ENCODE measurements at regions not wholly inside any gene's neighbourhood (a gene's known extent, or its start where the extent isn't known, plus 50 kb on each side); places are given as distances from the start of the nearest gene placed in this dataset.

DNA sequence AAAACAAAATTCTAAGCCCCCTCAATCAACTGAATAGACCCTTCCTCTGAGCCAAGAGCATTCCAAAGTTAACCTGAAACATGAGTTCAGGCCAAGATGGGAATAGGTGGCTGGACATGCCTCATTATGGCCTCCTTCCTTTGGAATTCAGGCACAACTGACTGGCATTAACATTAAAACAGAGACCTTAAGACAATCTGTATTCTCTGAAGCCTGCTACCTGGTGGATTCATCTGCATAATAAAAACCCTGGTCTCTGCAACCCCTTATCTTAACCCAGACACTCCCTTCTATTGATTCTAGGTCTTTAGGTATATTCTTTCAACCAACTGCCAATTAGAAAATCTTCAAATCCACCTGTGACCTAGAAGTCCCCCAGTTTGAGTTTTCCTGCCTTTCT, 66.3 kb downstream of the JRKL start:
- DNase-seq (ENCODE audit: low spot score) = no peak
- no peaks in the 10 kb centered on the region for H3K4me1 ChIP-seq (ENCODE audit: control insufficient read depth in 4 of 4, insufficient read depth in 4 of 4, low read length in 3 of 4)
- H3K27ac ChIP-seq (ENCODE audit: low read depth in 1 of 2, low read length in 2 of 2) = no peak overlapping the region
- H3K4me3 ChIP-seq (ENCODE audit: low read depth in 1 of 3, low read length in 3 of 3) = no peak overlapping the region
- TF ChIP-seq EGR1 (IDR thresholded peaks at IDR 0.05; ENCODE audit: low read depth in 2 of 2) (no peak), RAD21 (IDR thresholded peaks at IDR 0.05) (no peak), SP1 (IDR thresholded peaks at IDR 0.05) (no peak), HNF4G (IDR thresholded peaks at IDR 0.05) (no peak), FOXA1 (IDR thresholded peaks at IDR 0.05) (no peak), FOXA2 (IDR thresholded peaks at IDR 0.05) (no peak), HNF4A (conservative IDR thresholded peaks at IDR 0.05) (no peak), GABPA (IDR thresholded peaks at IDR 0.05 in 1 of 2, conservative IDR thresholded peaks at IDR 0.05 in 1 of 2) (no peak), NR2F2 (IDR thresholded peaks at IDR 0.05) (no peak)
- TF ChIP-seq, protein P1, sequence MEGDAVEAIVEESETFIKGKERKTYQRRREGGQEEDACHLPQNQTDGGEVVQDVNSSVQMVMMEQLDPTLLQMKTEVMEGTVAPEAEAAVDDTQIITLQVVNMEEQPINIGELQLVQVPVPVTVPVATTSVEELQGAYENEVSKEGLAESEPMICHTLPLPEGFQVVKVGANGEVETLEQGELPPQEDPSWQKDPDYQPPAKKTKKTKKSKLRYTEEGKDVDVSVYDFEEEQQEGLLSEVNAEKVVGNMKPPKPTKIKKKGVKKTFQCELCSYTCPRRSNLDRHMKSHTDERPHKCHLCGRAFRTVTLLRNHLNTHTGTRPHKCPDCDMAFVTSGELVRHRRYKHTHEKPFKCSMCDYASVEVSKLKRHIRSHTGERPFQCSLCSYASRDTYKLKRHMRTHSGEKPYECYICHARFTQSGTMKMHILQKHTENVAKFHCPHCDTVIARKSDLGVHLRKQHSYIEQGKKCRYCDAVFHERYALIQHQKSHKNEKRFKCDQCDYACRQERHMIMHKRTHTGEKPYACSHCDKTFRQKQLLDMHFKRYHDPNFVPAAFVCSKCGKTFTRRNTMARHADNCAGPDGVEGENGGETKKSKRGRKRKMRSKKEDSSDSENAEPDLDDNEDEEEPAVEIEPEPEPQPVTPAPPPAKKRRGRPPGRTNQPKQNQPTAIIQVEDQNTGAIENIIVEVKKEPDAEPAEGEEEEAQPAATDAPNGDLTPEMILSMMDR (IDR thresholded peaks at IDR 0.05; ENCODE audit: low read depth, low read length, missing input control) = no peak
- TF ChIP-seq, protein P2, sequence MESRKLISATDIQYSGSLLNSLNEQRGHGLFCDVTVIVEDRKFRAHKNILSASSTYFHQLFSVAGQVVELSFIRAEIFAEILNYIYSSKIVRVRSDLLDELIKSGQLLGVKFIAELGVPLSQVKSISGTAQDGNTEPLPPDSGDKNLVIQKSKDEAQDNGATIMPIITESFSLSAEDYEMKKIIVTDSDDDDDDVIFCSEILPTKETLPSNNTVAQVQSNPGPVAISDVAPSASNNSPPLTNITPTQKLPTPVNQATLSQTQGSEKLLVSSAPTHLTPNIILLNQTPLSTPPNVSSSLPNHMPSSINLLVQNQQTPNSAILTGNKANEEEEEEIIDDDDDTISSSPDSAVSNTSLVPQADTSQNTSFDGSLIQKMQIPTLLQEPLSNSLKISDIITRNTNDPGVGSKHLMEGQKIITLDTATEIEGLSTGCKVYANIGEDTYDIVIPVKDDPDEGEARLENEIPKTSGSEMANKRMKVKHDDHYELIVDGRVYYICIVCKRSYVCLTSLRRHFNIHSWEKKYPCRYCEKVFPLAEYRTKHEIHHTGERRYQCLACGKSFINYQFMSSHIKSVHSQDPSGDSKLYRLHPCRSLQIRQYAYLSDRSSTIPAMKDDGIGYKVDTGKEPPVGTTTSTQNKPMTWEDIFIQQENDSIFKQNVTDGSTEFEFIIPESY (IDR thresholded peaks at IDR 0.05) = no peak
- TF ChIP-seq, protein P3, sequence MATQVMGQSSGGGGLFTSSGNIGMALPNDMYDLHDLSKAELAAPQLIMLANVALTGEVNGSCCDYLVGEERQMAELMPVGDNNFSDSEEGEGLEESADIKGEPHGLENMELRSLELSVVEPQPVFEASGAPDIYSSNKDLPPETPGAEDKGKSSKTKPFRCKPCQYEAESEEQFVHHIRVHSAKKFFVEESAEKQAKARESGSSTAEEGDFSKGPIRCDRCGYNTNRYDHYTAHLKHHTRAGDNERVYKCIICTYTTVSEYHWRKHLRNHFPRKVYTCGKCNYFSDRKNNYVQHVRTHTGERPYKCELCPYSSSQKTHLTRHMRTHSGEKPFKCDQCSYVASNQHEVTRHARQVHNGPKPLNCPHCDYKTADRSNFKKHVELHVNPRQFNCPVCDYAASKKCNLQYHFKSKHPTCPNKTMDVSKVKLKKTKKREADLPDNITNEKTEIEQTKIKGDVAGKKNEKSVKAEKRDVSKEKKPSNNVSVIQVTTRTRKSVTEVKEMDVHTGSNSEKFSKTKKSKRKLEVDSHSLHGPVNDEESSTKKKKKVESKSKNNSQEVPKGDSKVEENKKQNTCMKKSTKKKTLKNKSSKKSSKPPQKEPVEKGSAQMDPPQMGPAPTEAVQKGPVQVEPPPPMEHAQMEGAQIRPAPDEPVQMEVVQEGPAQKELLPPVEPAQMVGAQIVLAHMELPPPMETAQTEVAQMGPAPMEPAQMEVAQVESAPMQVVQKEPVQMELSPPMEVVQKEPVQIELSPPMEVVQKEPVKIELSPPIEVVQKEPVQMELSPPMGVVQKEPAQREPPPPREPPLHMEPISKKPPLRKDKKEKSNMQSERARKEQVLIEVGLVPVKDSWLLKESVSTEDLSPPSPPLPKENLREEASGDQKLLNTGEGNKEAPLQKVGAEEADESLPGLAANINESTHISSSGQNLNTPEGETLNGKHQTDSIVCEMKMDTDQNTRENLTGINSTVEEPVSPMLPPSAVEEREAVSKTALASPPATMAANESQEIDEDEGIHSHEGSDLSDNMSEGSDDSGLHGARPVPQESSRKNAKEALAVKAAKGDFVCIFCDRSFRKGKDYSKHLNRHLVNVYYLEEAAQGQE (IDR thresholded peaks at IDR 0.05) = no peak
- H3K27me3 ChIP-seq (ENCODE audit: control insufficient read depth in 4 of 4, insufficient read depth in 4 of 4, low read length in 3 of 4) = no peaks in the 10 kb centered on the region
- no peaks in the 10 kb centered on the region for H3K9me3 ChIP-seq (ENCODE audit: control insufficient read depth in 4 of 4, low read length in 3 of 4)
- H3K9ac ChIP-seq (ENCODE audit: low read depth in 1 of 2, low read length in 2 of 2) = no peak overlapping the region
- no peaks in the 10 kb centered on the region for H3K36me3 ChIP-seq (ENCODE audit: control insufficient read depth in 4 of 4, insufficient read depth in 3 of 4, low read depth in 1 of 4, low read length in 3 of 4)

DNA sequence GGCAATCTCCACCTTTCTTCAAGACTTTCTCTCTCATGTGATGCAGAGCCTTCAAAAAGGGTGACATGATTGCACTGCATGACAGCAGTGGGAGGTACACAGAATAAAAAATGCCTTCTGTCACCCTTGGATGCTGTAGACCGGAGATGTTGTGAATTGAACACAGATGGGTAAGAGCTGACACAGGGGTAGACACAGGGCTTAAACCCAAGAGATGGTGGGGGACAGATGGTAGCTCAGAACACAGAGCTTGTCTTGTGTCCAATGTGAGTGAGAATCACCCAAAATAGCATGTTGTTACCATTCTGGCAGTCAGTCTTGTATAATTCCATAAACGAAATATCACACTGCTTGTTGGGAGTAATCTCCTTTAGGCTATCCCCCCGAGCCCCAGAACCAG, 69.9 kb downstream of the JRKL start:
- peaks cover 0 to 2% (median 1%) of the 10 kb centered on the region in 4 donors for H3K4me1 ChIP-seq (ENCODE audit: control insufficient read depth in 4 of 4, insufficient read depth in 4 of 4, low read length in 3 of 4)
- H3K4me3 ChIP-seq (ENCODE audit: low read depth in 1 of 3, low read length in 3 of 3) = no peak overlapping the region
- no peaks in the 10 kb centered on the region for H3K27me3 ChIP-seq (ENCODE audit: control insufficient read depth in 4 of 4, insufficient read depth in 4 of 4, low read length in 3 of 4)
- H3K9me3 ChIP-seq (ENCODE audit: control insufficient read depth in 4 of 4, low read length in 3 of 4) = no peaks in the 10 kb centered on the region
- no peaks in the 10 kb centered on the region for H3K36me3 ChIP-seq (ENCODE audit: control insufficient read depth in 4 of 4, insufficient read depth in 3 of 4, low read depth in 1 of 4, low read length in 3 of 4)
- no peak for DNase-seq (ENCODE audit: low spot score)
- no peak overlapping the region for H3K27ac ChIP-seq (ENCODE audit: low read depth in 1 of 2, low read length in 2 of 2)
- 52% methylated on average over 3 of the region's 3 CpGs for WGBS
- H3K9ac ChIP-seq (ENCODE audit: low read depth in 1 of 2, low read length in 2 of 2) = no peak overlapping the region
- no peak for TF ChIP-seq FOXA2 (IDR thresholded peaks at IDR 0.05)
- TF ChIP-seq, protein P1 (IDR thresholded peaks at IDR 0.05; ENCODE audit: low read depth, low read length, missing input control) = no peak
- TF ChIP-seq RXRA (IDR thresholded peaks at IDR 0.05) = no peak
- TF ChIP-seq SP1 (IDR thresholded peaks at IDR 0.05) = no peak
- TF ChIP-seq, protein P4, sequence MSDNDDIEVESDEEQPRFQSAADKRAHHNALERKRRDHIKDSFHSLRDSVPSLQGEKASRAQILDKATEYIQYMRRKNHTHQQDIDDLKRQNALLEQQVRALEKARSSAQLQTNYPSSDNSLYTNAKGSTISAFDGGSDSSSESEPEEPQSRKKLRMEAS (IDR thresholded peaks at IDR 0.05) = no peak
- TF ChIP-seq HNF4G (IDR thresholded peaks at IDR 0.05) = no peak
- TF ChIP-seq JUND (IDR thresholded peaks at IDR 0.05) = no peak
- no peak for TF ChIP-seq GABPA (IDR thresholded peaks at IDR 0.05 in 1 of 2, conservative IDR thresholded peaks at IDR 0.05 in 1 of 2)
- no peak for TF ChIP-seq EGR1 (IDR thresholded peaks at IDR 0.05; ENCODE audit: low read depth in 2 of 2)
- TF ChIP-seq HNF4A (conservative IDR thresholded peaks at IDR 0.05) = no peak
- no peak for TF ChIP-seq FOXA1 (IDR thresholded peaks at IDR 0.05)
- no peak for TF ChIP-seq NR2F2 (IDR thresholded peaks at IDR 0.05)
- no peak for TF ChIP-seq YY1 (IDR thresholded peaks at IDR 0.05)
- TF ChIP-seq, protein P3 (IDR thresholded peaks at IDR 0.05) = no peak
- no peak for TF ChIP-seq TAF1 (conservative IDR thresholded peaks at IDR 0.05)
- TF ChIP-seq RAD21 (IDR thresholded peaks at IDR 0.05) = no peak
